Stimulated activated CD4-positive, alpha-beta T cell treated with anti-CD3 and anti-CD28 coated beads, Interleukin-15, amount 100 ng/mL, for 1 hour (primary cell): ENCODE measurements at regions not wholly inside any gene's neighbourhood (a gene's known extent, or its start where the extent isn't known, plus 50 kb on each side); places are given as distances from the start of the nearest gene placed in this dataset.

Source experiments
- DNase-seq, 2 donors: peaks; one replicate each; pipeline ENCODE4 v3.0.0-alpha.2; 2020; ENCODE audit warnings: low read depth in 1 of 2, low spot score in 1 of 2

GRCh38 chr20:61026173-61026572 is 225.9 kb upstream of the CDH4 start:
- no peak for DNase-seq

- no peak for DNase-seq
Observed at GRCh38 chr20:61026731-61027130, 225.3 kb upstream of the CDH4 start.

GRCh38 chr20:61027218-61027617 is 224.8 kb upstream of the CDH4 start:
- DNase-seq, result no peak

- no peak for DNase-seq
Observed at GRCh38 chr20:61030130-61030529, 221.9 kb upstream of the CDH4 start.

GRCh38 chr20:61031101-61031830 is 220.8 kb upstream of the CDH4 start:
- DNase-seq, result no peak

- DNase-seq, result no peak
Observed at GRCh38 chr20:61037498-61037897, 214.6 kb upstream of the CDH4 start.

- no peak for DNase-seq
Observed at GRCh38 chr20:61041481-61041880, 210.6 kb upstream of the CDH4 start.

GRCh38 chr20:61042506-61043385 is 209.3 kb upstream of the CDH4 start:
- DNase-seq, result no peak

- DNase-seq, result no peak
Observed at GRCh38 chr20:61043681-61044080, 208.4 kb upstream of the CDH4 start.

- no peak for DNase-seq
Observed at GRCh38 chr20:61044499-61044898, 207.6 kb upstream of the CDH4 start.

- DNase-seq, result no peak
Observed at GRCh38 chr20:61045091-61045490, 207.0 kb upstream of the CDH4 start.

GRCh38 chr20:61045876-61046585 is 206.0 kb upstream of the CDH4 start:
- no peak for DNase-seq

GRCh38 chr20:61046721-61047351 is 205.2 kb upstream of the CDH4 start:
- DNase-seq, result no peak

- no peak for DNase-seq
Observed at GRCh38 chr20:61047515-61047914, 204.5 kb upstream of the CDH4 start.

- no peak for DNase-seq
Observed at GRCh38 chr20:61048302-61048701, 203.8 kb upstream of the CDH4 start.

- DNase-seq, result no peak
Observed at GRCh38 chr20:61049684-61050083, 202.4 kb upstream of the CDH4 start.

GRCh38 chr20:61050336-61050890 is 201.6 kb upstream of the CDH4 start:
- DNase-seq, result no peak

- DNase-seq, result no peak
Observed at GRCh38 chr20:61052195-61052750, 199.8 kb upstream of the CDH4 start.

- DNase-seq, result no peak
Observed at GRCh38 chr20:61052776-61053442, 199.2 kb upstream of the CDH4 start.

- DNase-seq, result no peak
Observed at GRCh38 chr20:61053487-61053886, 198.6 kb upstream of the CDH4 start.
